H1 (cell line): ENCODE measurements at regions not wholly inside any gene's neighbourhood (a gene's known extent, or its start where the extent isn't known, plus 50 kb on each side); places are given as distances from the start of the nearest gene placed in this dataset.

Experiments used
- CTCF ChIA-PET: fragments of 300-600 bp; sonication (Branson Sonifier 250); formaldehyde crosslinking; loops from one replicate; lab custom pipeline; 2021; ENCODE audit not compliant: partially characterized antibody; lab: Charles Lee
- POLR2A ChIA-PET: fragments of 300-600 bp; sonication (Branson Sonifier 250); formaldehyde crosslinking; loops from one replicate; lab custom pipeline; 2021; ENCODE audit warnings: inconsistent platforms; ENCODE audit not compliant: partially characterized antibody; lab: Charles Lee
- DNase-seq, 2 experiments: peaks; one replicate each; pipeline versions ENCODE4 v3.0.0 to v3.0.0-alpha.2; 2010 to 2022; ENCODE audit warnings: low spot score in 2 of 2, low read depth in 1 of 2, mixed read lengths in 1 of 2
- FAIRE-seq: peaks from 2 replicates; lab custom pipeline; 2011; peaks lifted over from hg19 to GRCh38; lab: Jason Lieb, UNC
- H2AFZ ChIP-seq: 2 replicates; pipeline ENCODE4 v1.8.1; 2012; ENCODE audit warnings: low read length, inconsistent platforms
- H2AK5ac ChIP-seq: 2 replicates; pipeline ENCODE4 v1.6.1; 2013; ENCODE audit warnings: low read depth, low read length
- H2BK120ac ChIP-seq: replicated peaks from 2 replicates; pipeline ENCODE3; 2013; ENCODE audit warnings: low read depth, low read length, inconsistent platforms
- H2BK12ac ChIP-seq: 2 replicates; pipeline ENCODE4 v1.6.1; 2013; ENCODE audit warnings: low read depth, low read length
- H2BK15ac ChIP-seq: 2 replicates; pipeline ENCODE4 v1.6.1; 2013; ENCODE audit warnings: low read length
- H2BK20ac ChIP-seq: 2 replicates; pipeline ENCODE4 v1.6.1; 2013; ENCODE audit warnings: low read length
- H2BK5ac ChIP-seq: 2 replicates; pipeline ENCODE4 v1.6.1; 2013; ENCODE audit warnings: low read depth, low read length
- H3K14ac ChIP-seq: 2 replicates; pipeline ENCODE4 v1.6.1; 2013; ENCODE audit warnings: inconsistent platforms; ENCODE audit not compliant: insufficient read length
- H3K18ac ChIP-seq: 2 replicates; pipeline ENCODE4 v1.6.1; 2013; ENCODE audit warnings: low read length; ENCODE audit errors: extremely low read depth
- H3K23ac ChIP-seq: 2 replicates; pipeline ENCODE4 v1.6.1; 2013; ENCODE audit warnings: inconsistent platforms; ENCODE audit not compliant: insufficient read length
- H3K23me2 ChIP-seq: 2 replicates; pipeline ENCODE4 v1.6.1; 2013; ENCODE audit warnings: low read depth, low read length
- H3K27ac ChIP-seq: 2 replicates; pipeline ENCODE4 v1.6.1; 2011; ENCODE audit warnings: low read depth, low read length, inconsistent platforms
- H3K27me3 ChIP-seq, 4 experiments: replicated peaks in 1 of 4; 1 replicate in 1 of 4; 2 replicates in 3 of 4; pipeline versions ENCODE4 v1.6.1 to v1.8.1; 2011 to 2013; ENCODE audit warnings: low read length in 3 of 4, mild to moderate bottlenecking in 3 of 4, inconsistent platforms in 2 of 4, mixed read lengths in 2 of 4, moderate library complexity in 1 of 4; ENCODE audit not compliant: control insufficient read depth in 3 of 4, insufficient read depth in 3 of 4; ENCODE audit errors: extremely low read depth in 1 of 4
- H3K36me3 ChIP-seq, 4 experiments: 2 replicates each; pipeline versions ENCODE4 v1.6.1 to v1.8.1; 2011 to 2013; ENCODE audit warnings: mild to moderate bottlenecking in 4 of 4, low read length in 3 of 4, moderate library complexity in 2 of 4, control low read depth in 1 of 4, inconsistent platforms in 1 of 4; ENCODE audit not compliant: insufficient read depth in 4 of 4, control insufficient read depth in 2 of 4
- H3K4ac ChIP-seq: replicated peaks from 2 replicates; pipeline ENCODE3; 2013; ENCODE audit warnings: low read length, low read depth, mixed read lengths, inconsistent platforms; ENCODE audit not compliant: insufficient read length
- H3K4me1 ChIP-seq, 4 experiments: replicated peaks in 1 of 4; 1 replicate in 1 of 4; 2 replicates in 3 of 4; pipeline versions ENCODE4 v1.6.1 to v1.8.1; 2011 to 2013; ENCODE audit warnings: low read length in 3 of 4, inconsistent platforms in 2 of 4, mixed read lengths in 1 of 4; ENCODE audit not compliant: insufficient read depth in 4 of 4, control insufficient read depth in 3 of 4
- H3K4me2 ChIP-seq, 2 experiments: 2 replicates each; pipeline versions ENCODE4 v1.6.1 to v1.8.1; 2011 to 2013; ENCODE audit warnings: low read depth in 2 of 2, low read length in 2 of 2, control low read depth in 1 of 2, inconsistent platforms in 1 of 2, mild to moderate bottlenecking in 1 of 2; ENCODE audit not compliant: insufficient read depth in 1 of 2
- H3K4me3 ChIP-seq, 4 experiments: fragments of 200-600, 300-600 bp in 1 of 4; sonication (generic), shearing (Covaris generic), sonication (Bioruptor Twin) in 1 of 4; 2 replicates each; pipeline versions ENCODE4 v1.5.1 to v1.8.1; 2011 to 2016; ENCODE audit warnings: low read length in 4 of 4, low read depth in 3 of 4, control low read depth in 2 of 4, inconsistent platforms in 2 of 4, mild to moderate bottlenecking in 2 of 4, mixed read lengths in 1 of 4, moderate library complexity in 1 of 4; ENCODE audit not compliant: insufficient read depth in 2 of 4; ENCODE audit errors: extremely low read depth in 1 of 4
- H3K56ac ChIP-seq: replicated peaks from 2 replicates; pipeline ENCODE3; 2013; ENCODE audit warnings: low read depth, mild to moderate bottlenecking, mixed read lengths, low read length, inconsistent platforms; ENCODE audit not compliant: insufficient read length
- H3K79me1 ChIP-seq: 2 replicates; pipeline ENCODE4 v1.6.1; 2013; ENCODE audit warnings: low read depth, low read length, control low read depth
- H3K79me2 ChIP-seq, 2 experiments: 2 replicates each; pipeline versions ENCODE4 v1.6.1 to v1.8.1; 2012 to 2013; ENCODE audit warnings: low read length in 2 of 2, mild to moderate bottlenecking in 2 of 2, inconsistent platforms in 1 of 2; ENCODE audit not compliant: insufficient read depth in 2 of 2, control insufficient read depth in 1 of 2
- H3K9ac ChIP-seq, 4 experiments: replicated peaks in 1 of 4; 1 replicate in 1 of 4; 2 replicates in 3 of 4; pipeline versions ENCODE4 v1.6.1 to v1.8.1; 2011 to 2013; ENCODE audit warnings: low read depth in 3 of 4, low read length in 3 of 4, control low read depth in 2 of 4, mild to moderate bottlenecking in 2 of 4, moderate library complexity in 2 of 4, inconsistent platforms in 1 of 4; ENCODE audit errors: extremely low read depth in 1 of 4
- H3K9me3 ChIP-seq, 2 experiments: 2 replicates each; pipeline versions ENCODE4 v1.6.1 to v1.8.1; 2012 to 2013; ENCODE audit warnings: mild to moderate bottlenecking in 2 of 2, moderate library complexity in 2 of 2, control low read depth in 1 of 2, inconsistent platforms in 1 of 2, low read depth in 1 of 2, low read length in 1 of 2, mixed read lengths in 1 of 2; ENCODE audit not compliant: insufficient read depth in 2 of 2
- H4K20me1 ChIP-seq, 2 experiments: replicated peaks in 1 of 2; 2 replicates each; pipeline versions ENCODE3 to v1.8.1; 2011 to 2013; ENCODE audit warnings: inconsistent platforms in 2 of 2, low read length in 2 of 2, mild to moderate bottlenecking in 1 of 2; ENCODE audit not compliant: insufficient read depth in 2 of 2, control insufficient read depth in 1 of 2
- H4K5ac ChIP-seq: 2 replicates; pipeline ENCODE4 v1.6.1; 2013; ENCODE audit warnings: low read length, low read depth, mixed read lengths, inconsistent platforms; ENCODE audit not compliant: insufficient read length
- H4K8ac ChIP-seq: 2 replicates; pipeline ENCODE4 v1.8.0; 2013; ENCODE audit warnings: mild to moderate bottlenecking, moderate library complexity, low read length, inconsistent platforms; ENCODE audit not compliant: insufficient read depth; ENCODE audit errors: extremely low read depth
- H4K91ac ChIP-seq: replicated peaks from 2 replicates; pipeline ENCODE3; 2013; ENCODE audit warnings: low read length, mixed read lengths, inconsistent platforms; ENCODE audit not compliant: insufficient read length
- BCL11A ChIP-seq, 2 experiments: IDR thresholded peaks; one replicate each; pipeline ENCODE4 v1.6.1; 2011; ENCODE audit warnings: low read depth in 2 of 2, low read length in 2 of 2, mild to moderate bottlenecking in 2 of 2
- CBX5 ChIP-seq: fragments of 300-800, 300-1000 bp; sonication (generic); IDR thresholded peaks from 2 replicates; pipeline ENCODE4 v1.7.1; 2016; ENCODE audit warnings: antibody characterized with exemption, low read length, low read depth
- EZH2 ChIP-seq: fragments of 200-600 bp; sonication (generic); IDR thresholded peaks from 2 replicates; pipeline ENCODE4 v1.7.1; 2012; ENCODE audit warnings: low read depth, mild to moderate bottlenecking, moderate library complexity, low read length, inconsistent platforms; ENCODE audit not compliant: severe bottlenecking
- HDAC6 ChIP-seq: IDR thresholded peaks from one replicate; pipeline ENCODE4 v1.7.1; 2012; ENCODE audit warnings: low read depth, mild to moderate bottlenecking, inconsistent platforms, low read length, moderate library complexity
- POLR2A ChIP-seq, 2 experiments: IDR thresholded peaks; 1 replicate in 1 of 2; 2 replicates in 1 of 2; pipeline ENCODE4 v1.6.1; 2011; ENCODE audit warnings: low read depth in 2 of 2, low read length in 2 of 2, mild to moderate bottlenecking in 2 of 2; ENCODE audit errors: control extremely low read depth in 1 of 2
- SAP30 ChIP-seq: fragments of 300-600 bp; sonication (generic); IDR thresholded peaks from 2 replicates; pipeline ENCODE4 v1.7.1; 2012; ENCODE audit warnings: low read length, moderate library complexity, mild to moderate bottlenecking, inconsistent platforms; ENCODE audit not compliant: insufficient read depth, insufficient replicate concordance
- TAF1 ChIP-seq: IDR thresholded peaks from 2 replicates; pipeline ENCODE4 v1.6.1; 2011; ENCODE audit warnings: mild to moderate bottlenecking, low read depth, low read length
- TAF7 ChIP-seq: optimal IDR thresholded peaks from 2 replicates; pipeline ENCODE3; 2011; ENCODE audit warnings: low read depth, mild to moderate bottlenecking, inconsistent platforms, low read length, moderate library complexity, borderline replicate concordance
- WGBS, 2 experiments: shearing (Covaris generic) in 1 of 2; methylation state at CpG; one replicate each; pipeline versions ENCODE4 v1.1.6 to v1.1.7; 2013 to 2015; ENCODE audit warnings: low lambda C conversion rate in 2 of 2, mixed read lengths in 2 of 2, inconsistent platforms in 1 of 2, low coverage in 1 of 2, missing lambda C conversion rate in 1 of 2; ENCODE audit not compliant: insufficient replicate concordance in 2 of 2, insufficient coverage in 1 of 2, insufficient read length in 1 of 2; ENCODE audit errors: extremely low coverage in 1 of 2, missing lambda C conversion rate in 1 of 2; 5-methylcytosine and 5-hydroxymethylcytosine counted together
- TF ChIP-seq, protein P1 (sequence below): IDR thresholded peaks from 2 replicates; pipeline ENCODE4 v1.6.1; 2011; ENCODE audit warnings: low read depth, mild to moderate bottlenecking, low read length; ENCODE audit not compliant: insufficient read depth

DNA sequence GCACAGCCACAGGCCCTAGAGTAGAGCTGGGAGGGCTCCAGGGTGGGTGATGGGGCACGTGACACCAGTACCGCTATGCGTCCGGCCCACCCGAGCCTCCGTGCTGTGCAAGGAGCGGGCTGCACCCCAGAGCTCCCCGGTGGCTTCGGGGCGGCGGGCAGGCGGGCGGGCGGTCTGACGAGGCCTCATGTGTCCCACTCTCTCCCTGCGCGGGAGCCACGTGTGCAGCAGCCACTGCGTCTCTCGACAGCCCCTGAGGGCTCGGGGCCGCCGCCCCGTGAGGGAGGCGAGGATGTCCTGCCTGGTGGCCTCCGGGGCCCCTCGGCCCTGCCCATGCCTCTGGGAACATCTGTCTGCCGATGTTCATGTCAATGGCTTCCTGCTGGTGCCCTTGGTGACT lies 51.2 kb upstream of the FBRSL1 start:
- Histone ChIP-seq H3K27me3 (peaks cover 8 to 72% (median 50%) of the 10 kb centered on the region in 4 experiments), H3K4me1 (peaks cover 0 to 18% (median 11%) of the 10 kb centered on the region in 4 experiments; a peak in 5 of 7 replicates), H3K4me3 (no peak overlapping the region), H3K14ac (no peak overlapping the region), H3K27ac (no peak overlapping the region), H3K18ac (no peak overlapping the region), H3K4me2 (no peak overlapping the region), H3K79me1 (no peaks in the 10 kb centered on the region), H3K4ac (no peak overlapping the region), H3K36me3 (no peaks in the 10 kb centered on the region; a peak in 3 of 8 replicates), H2BK12ac (no peak overlapping the region), H2BK120ac (no peak overlapping the region), H2AFZ (no peak overlapping the region), H2BK5ac (no peak overlapping the region), H3K9me3 (peaks cover 10 to 49% of the 10 kb centered on the region in 2 experiments; a peak in 3 of 4 replicates), H3K79me2 (no peaks in the 10 kb centered on the region), H4K5ac (no peak overlapping the region), H3K56ac (no peak overlapping the region), H4K20me1 (no peaks in the 10 kb centered on the region), H3K23me2 (no peaks in the 10 kb centered on the region), H4K8ac (no peak overlapping the region), H3K9ac (no peak overlapping the region), H2AK5ac (no peak overlapping the region), H3K23ac (no peak overlapping the region), H4K91ac (no peak overlapping the region), H2BK20ac (no peak overlapping the region), H2BK15ac (no peak overlapping the region)
- TF ChIP-seq TAF7 = no peak
- no peak for TF ChIP-seq POLR2A (IDR thresholded peaks at IDR 0.05; ENCODE audit: control extremely low read depth in 1 of 2, low read depth in 2 of 2, low read length in 2 of 2)
- no peak for TF ChIP-seq HDAC6
- TF ChIP-seq BCL11A (IDR thresholded peaks at IDR 0.05; ENCODE audit: low read depth in 2 of 2, low read length in 2 of 2) = no peak
- no peak for TF ChIP-seq TAF1
- TF ChIP-seq, protein P1, sequence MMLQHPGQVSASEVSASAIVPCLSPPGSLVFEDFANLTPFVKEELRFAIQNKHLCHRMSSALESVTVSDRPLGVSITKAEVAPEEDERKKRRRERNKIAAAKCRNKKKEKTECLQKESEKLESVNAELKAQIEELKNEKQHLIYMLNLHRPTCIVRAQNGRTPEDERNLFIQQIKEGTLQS = no peak
- TF ChIP-seq EZH2 = no peak
- TF ChIP-seq CBX5 = no peak
- TF ChIP-seq SAP30 = no peak
- WGBS, 2 experiments = 87% methylated on average over 26 of the region's 28 CpGs; no CpG with 5 or more reads in 1 of the 2 experiments
- CTCF ChIA-PET = interaction anchor here (1.0 to 1.8 kb wide), 4 partner anchors 9 to 80 kb away, joined by 3 to 7 read pairs (median 3); no protein-coding TSS in a partner anchor
- DNase-seq (no peak), FAIRE-seq (no peak)
- POLR2A ChIA-PET = interaction anchor here (1.2 kb wide), 1 partner anchor 52 kb away, joined by 4 read pairs; no protein-coding TSS in a partner anchor
